WTC11 (cell line): ENCODE measurements at regions not wholly inside any gene's neighbourhood (a gene's known extent, or its start where the extent isn't known, plus 50 kb on each side); places are given as distances from the start of the nearest gene placed in this dataset.

Source experiments
- ATAC-seq: fragments of 200-7000 bp; cut with Tn5 transposase; 2 replicates; pipeline ENCODE4 v1.10.0; 2021; ENCODE audit warnings: mild to moderate bottlenecking, moderate library complexity
- CTCF ChIA-PET: fragments of 300-600 bp; sonication (Branson Sonifier 250); formaldehyde crosslinking; loops from one replicate; lab custom pipeline; 2021; ENCODE audit warnings: antibody characterized with exemption; lab: Charles Lee
- POLR2A ChIA-PET: fragments of 350-600 bp; sonication (Branson Sonifier 250); formaldehyde crosslinking; loops from one replicate; lab custom pipeline; 2021; ENCODE audit warnings: antibody characterized with exemption; lab: Charles Lee
- DNase-seq: peaks from one replicate; pipeline ENCODE4 v3.0.0; 2021; ENCODE audit warnings: low spot score
- H3K27ac Mint-ChIP-seq: 2 replicates; pipeline ENCODE4 v1.8.0; 2021; ENCODE audit warnings: mixed read lengths
- H3K27me3 Mint-ChIP-seq: 2 replicates; pipeline ENCODE4 v1.8.0; 2021; ENCODE audit warnings: low read depth, mild to moderate bottlenecking, moderate library complexity, mixed read lengths
- H3K36me3 Mint-ChIP-seq: 2 replicates; pipeline ENCODE4 v1.8.0; 2021; ENCODE audit warnings: mixed read lengths
- H3K4me1 Mint-ChIP-seq: 2 replicates; pipeline ENCODE4 v1.8.0; 2022; ENCODE audit warnings: mixed read lengths
- H3K4me3 Mint-ChIP-seq: 2 replicates; pipeline ENCODE4 v1.8.0; 2021; ENCODE audit warnings: mild to moderate bottlenecking, moderate library complexity, mixed read lengths
- H3K9me3 Mint-ChIP-seq: 2 replicates; pipeline ENCODE4 v1.8.0; 2021; ENCODE audit warnings: mixed read lengths
- ATF1 ChIP-seq: sonication (generic); formaldehyde crosslinking; IDR thresholded peaks from 2 replicates; pipeline ENCODE4 v1.8.1; 2023; ENCODE audit warnings: mild to moderate bottlenecking, moderate library complexity, missing genetic modification reagents
- CREB1 ChIP-seq: sonication (generic); formaldehyde crosslinking; IDR thresholded peaks from 2 replicates; pipeline ENCODE4 v1.8.0; 2023; ENCODE audit warnings: mild to moderate bottlenecking, missing genetic modification reagents
- FOXK1 ChIP-seq: sonication (generic); formaldehyde crosslinking; IDR thresholded peaks from 2 replicates; pipeline ENCODE4 v1.8.0; 2022; ENCODE audit warnings: mild to moderate bottlenecking, moderate library complexity, missing genetic modification reagents
- FOXP1 ChIP-seq: sonication (generic); formaldehyde crosslinking; IDR thresholded peaks from 2 replicates; pipeline ENCODE4 v1.8.0; 2022; ENCODE audit warnings: missing genetic modification reagents, mild to moderate bottlenecking, moderate library complexity, borderline replicate concordance
- GABPB1 ChIP-seq: sonication (generic); formaldehyde crosslinking; IDR thresholded peaks from 2 replicates; pipeline ENCODE4 v1.8.1; 2023; ENCODE audit warnings: mild to moderate bottlenecking, missing genetic modification reagents
- GRHL2 ChIP-seq: fragments of 250-450 bp; sonication (Bioruptor Pico); IDR thresholded peaks from 2 replicates; pipeline ENCODE4 v1.8.0; 2022; ENCODE audit warnings: mild to moderate bottlenecking, moderate library complexity; ENCODE audit not compliant: insufficient replicate concordance, severe bottlenecking
- GTF2I ChIP-seq: fragments of 250-450 bp; sonication (Bioruptor Pico); conservative IDR thresholded peaks from 2 replicates; pipeline ENCODE4 v1.4.0; 2021; ENCODE audit warnings: mild to moderate bottlenecking
- KAT7 ChIP-seq: sonication (generic); formaldehyde crosslinking; IDR thresholded peaks from 2 replicates; pipeline ENCODE4 v1.8.1; 2023; ENCODE audit warnings: missing genetic modification reagents, mild to moderate bottlenecking, borderline replicate concordance
- NR1H2 ChIP-seq: sonication (generic); formaldehyde crosslinking; IDR thresholded peaks from 2 replicates; pipeline ENCODE4 v1.9.0; 2021; ENCODE audit warnings: mild to moderate bottlenecking, moderate library complexity, missing genetic modification reagents
- PRRX2 ChIP-seq: fragments of 250-450 bp; sonication (Bioruptor Pico); IDR thresholded peaks from 2 replicates; pipeline ENCODE4 v1.8.0; 2021; ENCODE audit warnings: mild to moderate bottlenecking
- RORB ChIP-seq: fragments of 250-450 bp; sonication (Bioruptor Pico); IDR thresholded peaks from 2 replicates; pipeline ENCODE4 v1.9.0; 2021; ENCODE audit warnings: mild to moderate bottlenecking
- SMAD4 ChIP-seq: sonication (generic); formaldehyde crosslinking; IDR thresholded peaks from 2 replicates; pipeline ENCODE4 v1.8.0; 2022; ENCODE audit warnings: mild to moderate bottlenecking, missing genetic modification reagents
- TP53 ChIP-seq: sonication (generic); formaldehyde crosslinking; IDR thresholded peaks from 2 replicates; pipeline ENCODE4 v1.8.1; 2023; ENCODE audit warnings: mild to moderate bottlenecking, missing genetic modification reagents
- ZNF121 ChIP-seq: sonication (generic); formaldehyde crosslinking; IDR thresholded peaks from 2 replicates; pipeline ENCODE4 v1.8.0; 2023; ENCODE audit warnings: missing genetic modification reagents
- ZNF263 ChIP-seq: sonication (generic); formaldehyde crosslinking; IDR thresholded peaks from 2 replicates; pipeline ENCODE4 v1.8.1; 2022; ENCODE audit warnings: low read depth, mild to moderate bottlenecking, moderate library complexity, missing genetic modification reagents
- ZNF671 ChIP-seq: fragments of 250-450 bp; sonication (Bioruptor Pico); IDR thresholded peaks from 2 replicates; pipeline ENCODE4 v1.8.0; 2021; ENCODE audit warnings: mild to moderate bottlenecking
- TF ChIP-seq, protein P1 (sequence below): sonication (generic); formaldehyde crosslinking; IDR thresholded peaks from 2 replicates; pipeline ENCODE4 v1.8.1; 2022; ENCODE audit warnings: mild to moderate bottlenecking, moderate library complexity, missing genetic modification reagents
- TF ChIP-seq, protein P2 (sequence below): sonication (generic); formaldehyde crosslinking; IDR thresholded peaks from 2 replicates; pipeline ENCODE4 v1.8.1; 2023; ENCODE audit warnings: mild to moderate bottlenecking, missing genetic modification reagents, moderate library complexity
- TF ChIP-seq, protein P3 (sequence below): sonication (generic); formaldehyde crosslinking; IDR thresholded peaks from 2 replicates; pipeline ENCODE4 v1.8.1; 2023; ENCODE audit warnings: mild to moderate bottlenecking, moderate library complexity, missing genetic modification reagents
- TF ChIP-seq, protein P4 (sequence below): fragments of 200-600 bp; IDR thresholded peaks from 2 replicates; pipeline ENCODE4 v1.8.0; 2022; ENCODE audit warnings: antibody characterized with exemption
- TF ChIP-seq, protein P5 (sequence below): sonication (generic); formaldehyde crosslinking; conservative IDR thresholded peaks from 2 replicates; pipeline ENCODE4 v1.8.1; 2023; ENCODE audit warnings: mild to moderate bottlenecking, low read depth, missing genetic modification reagents, moderate library complexity
- TF ChIP-seq, protein P6 (sequence below): sonication (generic); formaldehyde crosslinking; IDR thresholded peaks from 2 replicates; pipeline ENCODE4 v1.8.0; 2022; ENCODE audit warnings: mild to moderate bottlenecking, missing genetic modification reagents

DNA sequence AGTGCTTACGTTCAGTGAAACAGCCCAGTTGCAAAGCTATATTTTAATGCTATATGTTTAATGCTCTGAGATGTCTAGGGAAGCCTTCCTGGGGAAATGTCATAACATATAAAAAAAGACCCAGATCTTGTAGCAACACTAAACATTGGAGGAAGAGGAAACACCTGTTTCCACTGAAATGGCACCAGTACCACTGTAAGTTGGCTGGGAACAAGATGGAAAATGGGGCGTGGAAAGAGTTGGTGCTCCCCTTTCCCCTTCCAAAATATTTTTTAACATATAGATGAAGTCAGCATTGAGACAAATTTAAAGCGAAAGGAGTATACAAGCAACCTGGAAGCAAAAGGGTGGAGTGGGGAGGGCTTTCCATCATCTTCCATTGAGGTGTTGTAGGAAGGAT is 289.9 kb upstream of the COL8A1 start:
- CTCF ChIA-PET: no interaction called here
- no peaks in the 10 kb centered on the region for H3K9me3 Mint-ChIP-seq
- no peaks in the 10 kb centered on the region for H3K36me3 Mint-ChIP-seq
- ATAC-seq (no peak), DNase-seq (no peak)
- POLR2A ChIA-PET: no interaction called here
- H3K27ac Mint-ChIP-seq: no peak overlapping the region
- no peak for TF ChIP-seq KAT7
- no peak for TF ChIP-seq TP53
- TF ChIP-seq, protein P1, sequence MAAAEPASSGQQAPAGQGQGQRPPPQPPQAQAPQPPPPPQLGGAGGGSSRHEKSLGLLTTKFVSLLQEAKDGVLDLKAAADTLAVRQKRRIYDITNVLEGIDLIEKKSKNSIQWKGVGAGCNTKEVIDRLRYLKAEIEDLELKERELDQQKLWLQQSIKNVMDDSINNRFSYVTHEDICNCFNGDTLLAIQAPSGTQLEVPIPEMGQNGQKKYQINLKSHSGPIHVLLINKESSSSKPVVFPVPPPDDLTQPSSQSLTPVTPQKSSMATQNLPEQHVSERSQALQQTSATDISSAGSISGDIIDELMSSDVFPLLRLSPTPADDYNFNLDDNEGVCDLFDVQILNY: no peak
- no peak for TF ChIP-seq ZNF671 (CRISPR knock-in tag)
- TF ChIP-seq, protein P2, sequence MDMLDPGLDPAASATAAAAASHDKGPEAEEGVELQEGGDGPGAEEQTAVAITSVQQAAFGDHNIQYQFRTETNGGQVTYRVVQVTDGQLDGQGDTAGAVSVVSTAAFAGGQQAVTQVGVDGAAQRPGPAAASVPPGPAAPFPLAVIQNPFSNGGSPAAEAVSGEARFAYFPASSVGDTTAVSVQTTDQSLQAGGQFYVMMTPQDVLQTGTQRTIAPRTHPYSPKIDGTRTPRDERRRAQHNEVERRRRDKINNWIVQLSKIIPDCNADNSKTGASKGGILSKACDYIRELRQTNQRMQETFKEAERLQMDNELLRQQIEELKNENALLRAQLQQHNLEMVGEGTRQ (CRISPR knock-in tag): no peak
- TF ChIP-seq ZNF263 (CRISPR knock-in tag): no peak
- TF ChIP-seq ATF1 (CRISPR knock-in tag): no peak
- TF ChIP-seq RORB: no peak
- H3K4me1 Mint-ChIP-seq: no peaks in the 10 kb centered on the region
- H3K27me3 Mint-ChIP-seq: no peaks in the 10 kb centered on the region
- H3K4me3 Mint-ChIP-seq: no peak overlapping the region

DNA sequence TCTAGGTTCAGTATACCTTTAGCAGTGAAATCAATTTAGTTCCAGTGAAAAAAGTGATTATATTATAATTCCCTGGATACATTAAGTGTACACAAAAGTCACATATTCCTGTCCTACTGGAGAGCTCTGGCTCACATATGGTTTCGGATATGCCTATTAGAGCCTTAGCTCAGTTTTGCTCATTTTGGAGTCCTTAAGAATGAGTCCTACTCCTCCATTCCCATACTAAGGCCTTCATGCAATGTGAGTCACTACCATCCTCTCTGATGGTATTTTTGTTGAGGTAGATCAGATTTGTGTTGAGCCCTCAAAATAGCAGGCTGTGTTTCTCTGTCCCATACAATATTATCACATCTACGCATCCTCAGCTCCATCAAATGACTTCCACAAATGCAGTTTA is 294.2 kb upstream of the COL8A1 start:
- H3K27me3 Mint-ChIP-seq: no peaks in the 10 kb centered on the region
- no peak overlapping the region for H3K27ac Mint-ChIP-seq
- no peak for TF ChIP-seq NR1H2 (CRISPR knock-in tag)
- TF ChIP-seq GRHL2: no peak
- TF ChIP-seq, protein P3, sequence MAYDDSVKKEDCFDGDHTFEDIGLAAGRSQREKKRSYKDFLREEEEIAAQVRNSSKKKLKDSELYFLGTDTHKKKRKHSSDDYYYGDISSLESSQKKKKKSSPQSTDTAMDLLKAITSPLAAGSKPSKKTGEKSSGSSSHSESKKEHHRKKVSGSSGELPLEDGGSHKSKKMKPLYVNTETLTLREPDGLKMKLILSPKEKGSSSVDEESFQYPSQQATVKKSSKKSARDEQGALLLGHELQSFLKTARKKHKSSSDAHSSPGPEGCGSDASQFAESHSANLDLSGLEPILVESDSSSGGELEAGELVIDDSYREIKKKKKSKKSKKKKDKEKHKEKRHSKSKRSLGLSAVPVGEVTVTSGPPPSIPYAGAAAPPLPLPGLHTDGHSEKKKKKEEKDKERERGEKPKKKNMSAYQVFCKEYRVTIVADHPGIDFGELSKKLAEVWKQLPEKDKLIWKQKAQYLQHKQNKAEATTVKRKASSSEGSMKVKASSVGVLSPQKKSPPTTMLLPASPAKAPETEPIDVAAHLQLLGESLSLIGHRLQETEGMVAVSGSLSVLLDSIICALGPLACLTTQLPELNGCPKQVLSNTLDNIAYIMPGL (CRISPR knock-in tag): no peak
- TF ChIP-seq TP53: no peak
- TF ChIP-seq FOXK1 (CRISPR knock-in tag): no peak
- TF ChIP-seq PRRX2 (CRISPR knock-in tag): no peak
- TF ChIP-seq, protein P4, sequence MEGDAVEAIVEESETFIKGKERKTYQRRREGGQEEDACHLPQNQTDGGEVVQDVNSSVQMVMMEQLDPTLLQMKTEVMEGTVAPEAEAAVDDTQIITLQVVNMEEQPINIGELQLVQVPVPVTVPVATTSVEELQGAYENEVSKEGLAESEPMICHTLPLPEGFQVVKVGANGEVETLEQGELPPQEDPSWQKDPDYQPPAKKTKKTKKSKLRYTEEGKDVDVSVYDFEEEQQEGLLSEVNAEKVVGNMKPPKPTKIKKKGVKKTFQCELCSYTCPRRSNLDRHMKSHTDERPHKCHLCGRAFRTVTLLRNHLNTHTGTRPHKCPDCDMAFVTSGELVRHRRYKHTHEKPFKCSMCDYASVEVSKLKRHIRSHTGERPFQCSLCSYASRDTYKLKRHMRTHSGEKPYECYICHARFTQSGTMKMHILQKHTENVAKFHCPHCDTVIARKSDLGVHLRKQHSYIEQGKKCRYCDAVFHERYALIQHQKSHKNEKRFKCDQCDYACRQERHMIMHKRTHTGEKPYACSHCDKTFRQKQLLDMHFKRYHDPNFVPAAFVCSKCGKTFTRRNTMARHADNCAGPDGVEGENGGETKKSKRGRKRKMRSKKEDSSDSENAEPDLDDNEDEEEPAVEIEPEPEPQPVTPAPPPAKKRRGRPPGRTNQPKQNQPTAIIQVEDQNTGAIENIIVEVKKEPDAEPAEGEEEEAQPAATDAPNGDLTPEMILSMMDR: no peak
- ATAC-seq: no peak
- no peak overlapping the region for H3K4me3 Mint-ChIP-seq
- ChIA-PET POLR2A (no interaction called here), CTCF (no interaction called here)
- H3K36me3 Mint-ChIP-seq: no peaks in the 10 kb centered on the region
- no peaks in the 10 kb centered on the region for H3K9me3 Mint-ChIP-seq
- DNase-seq: no peak
- H3K4me1 Mint-ChIP-seq: no peaks in the 10 kb centered on the region

DNA sequence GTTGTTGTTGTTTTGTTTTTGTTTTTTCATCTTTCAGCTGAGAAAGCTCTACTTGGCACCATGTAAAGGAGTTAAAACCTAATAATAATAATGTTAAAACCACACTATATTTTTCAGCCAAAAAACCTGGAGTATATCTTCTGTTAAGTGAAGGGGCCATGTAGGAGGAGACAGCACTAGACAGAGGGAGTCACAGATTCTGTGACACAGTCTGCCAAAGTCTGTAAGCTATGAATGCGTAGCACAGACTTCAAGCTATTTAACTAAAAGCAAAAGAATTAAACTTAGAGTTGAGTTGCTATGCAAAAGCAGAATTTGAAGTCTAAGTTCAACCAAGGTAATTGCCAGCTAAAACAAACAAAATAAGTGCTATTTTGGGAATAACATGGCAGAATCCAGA is 296.0 kb upstream of the COL8A1 start:
- Mint-ChIP-seq H3K27me3 (no peaks in the 10 kb centered on the region), H3K9me3 (no peaks in the 10 kb centered on the region), H3K4me3 (no peak overlapping the region), H3K4me1 (no peaks in the 10 kb centered on the region), H3K36me3 (no peaks in the 10 kb centered on the region), H3K27ac (no peak overlapping the region)
- ChIA-PET POLR2A (interaction anchor here (0.7 kb wide), 1 partner anchor 237 kb away, joined by 3 read pairs; no protein-coding TSS in a partner anchor), CTCF (no interaction called here)
- DNase-seq (no peak), ATAC-seq (no peak)
- TF ChIP-seq SMAD4: no peak
- no peak for TF ChIP-seq ZNF121 (CRISPR knock-in tag)
- no peak for TF ChIP-seq GTF2I
- no peak for TF ChIP-seq GABPB1 (CRISPR knock-in tag)
- TF ChIP-seq, protein P5, sequence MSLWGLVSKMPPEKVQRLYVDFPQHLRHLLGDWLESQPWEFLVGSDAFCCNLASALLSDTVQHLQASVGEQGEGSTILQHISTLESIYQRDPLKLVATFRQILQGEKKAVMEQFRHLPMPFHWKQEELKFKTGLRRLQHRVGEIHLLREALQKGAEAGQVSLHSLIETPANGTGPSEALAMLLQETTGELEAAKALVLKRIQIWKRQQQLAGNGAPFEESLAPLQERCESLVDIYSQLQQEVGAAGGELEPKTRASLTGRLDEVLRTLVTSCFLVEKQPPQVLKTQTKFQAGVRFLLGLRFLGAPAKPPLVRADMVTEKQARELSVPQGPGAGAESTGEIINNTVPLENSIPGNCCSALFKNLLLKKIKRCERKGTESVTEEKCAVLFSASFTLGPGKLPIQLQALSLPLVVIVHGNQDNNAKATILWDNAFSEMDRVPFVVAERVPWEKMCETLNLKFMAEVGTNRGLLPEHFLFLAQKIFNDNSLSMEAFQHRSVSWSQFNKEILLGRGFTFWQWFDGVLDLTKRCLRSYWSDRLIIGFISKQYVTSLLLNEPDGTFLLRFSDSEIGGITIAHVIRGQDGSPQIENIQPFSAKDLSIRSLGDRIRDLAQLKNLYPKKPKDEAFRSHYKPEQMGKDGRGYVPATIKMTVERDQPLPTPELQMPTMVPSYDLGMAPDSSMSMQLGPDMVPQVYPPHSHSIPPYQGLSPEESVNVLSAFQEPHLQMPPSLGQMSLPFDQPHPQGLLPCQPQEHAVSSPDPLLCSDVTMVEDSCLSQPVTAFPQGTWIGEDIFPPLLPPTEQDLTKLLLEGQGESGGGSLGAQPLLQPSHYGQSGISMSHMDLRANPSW (CRISPR knock-in tag): no peak
- TF ChIP-seq, protein P2 (CRISPR knock-in tag): no peak
- no peak for TF ChIP-seq FOXP1 (CRISPR knock-in tag)
- TF ChIP-seq CREB1 (CRISPR knock-in tag): no peak
- TF ChIP-seq, protein P6, sequence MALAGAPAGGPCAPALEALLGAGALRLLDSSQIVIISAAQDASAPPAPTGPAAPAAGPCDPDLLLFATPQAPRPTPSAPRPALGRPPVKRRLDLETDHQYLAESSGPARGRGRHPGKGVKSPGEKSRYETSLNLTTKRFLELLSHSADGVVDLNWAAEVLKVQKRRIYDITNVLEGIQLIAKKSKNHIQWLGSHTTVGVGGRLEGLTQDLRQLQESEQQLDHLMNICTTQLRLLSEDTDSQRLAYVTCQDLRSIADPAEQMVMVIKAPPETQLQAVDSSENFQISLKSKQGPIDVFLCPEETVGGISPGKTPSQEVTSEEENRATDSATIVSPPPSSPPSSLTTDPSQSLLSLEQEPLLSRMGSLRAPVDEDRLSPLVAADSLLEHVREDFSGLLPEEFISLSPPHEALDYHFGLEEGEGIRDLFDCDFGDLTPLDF (CRISPR knock-in tag): no peak
